GM12878 (cell line): ENCODE measurements at regions not wholly inside any gene's neighbourhood (a gene's known extent, or its start where the extent isn't known, plus 50 kb on each side); places are given as distances from the start of the nearest gene placed in this dataset.
A peak's percentile ranks its signal among the peaks of the same experiment; 100 is the strongest.

Source experiments
- RFX5 ChIP-seq: IDR thresholded peaks from 2 replicates; pipeline ENCODE4 v1.6.1; 2011; ENCODE audit warnings: low read depth, low read length, improper control_type of control experiment
- TF ChIP-seq, protein P1 (sequence below), 3 experiments: IDR thresholded peaks in 2 of 3; conservative IDR thresholded peaks in 1 of 3; 2 replicates each; pipeline ENCODE4 v1.5.1; 2011; ENCODE audit warnings: low read depth in 3 of 3, low read length in 3 of 3, mild to moderate bottlenecking in 3 of 3, control low read depth in 2 of 3, moderate library complexity in 2 of 3, inconsistent platforms in 1 of 3, mixed read lengths in 1 of 3; ENCODE audit not compliant: control insufficient read depth in 2 of 3, insufficient read depth in 1 of 3; ENCODE audit errors: extremely low read depth in 1 of 3

DNA sequence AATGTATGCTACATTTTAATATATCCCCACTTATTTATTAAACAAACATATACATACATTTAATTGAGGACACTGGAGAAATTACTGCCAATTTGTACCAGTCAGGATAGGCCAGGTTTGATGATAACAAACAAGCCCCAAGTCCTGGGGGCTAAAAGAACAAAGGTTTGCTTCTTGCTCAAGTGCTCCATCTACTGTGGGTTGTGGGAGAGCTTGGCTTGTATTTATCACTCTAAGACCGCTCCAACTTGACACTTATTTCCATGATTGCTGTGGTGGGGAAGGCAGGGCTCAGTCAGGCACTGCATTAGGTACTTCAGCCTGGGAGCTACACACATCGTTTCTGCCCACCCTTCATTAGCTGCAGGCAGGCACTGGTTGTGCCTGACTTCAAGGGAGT lies 136.6 kb upstream of the ZNF32 start:
- TF ChIP-seq RFX5, result no peak
- TF ChIP-seq, protein P1, sequence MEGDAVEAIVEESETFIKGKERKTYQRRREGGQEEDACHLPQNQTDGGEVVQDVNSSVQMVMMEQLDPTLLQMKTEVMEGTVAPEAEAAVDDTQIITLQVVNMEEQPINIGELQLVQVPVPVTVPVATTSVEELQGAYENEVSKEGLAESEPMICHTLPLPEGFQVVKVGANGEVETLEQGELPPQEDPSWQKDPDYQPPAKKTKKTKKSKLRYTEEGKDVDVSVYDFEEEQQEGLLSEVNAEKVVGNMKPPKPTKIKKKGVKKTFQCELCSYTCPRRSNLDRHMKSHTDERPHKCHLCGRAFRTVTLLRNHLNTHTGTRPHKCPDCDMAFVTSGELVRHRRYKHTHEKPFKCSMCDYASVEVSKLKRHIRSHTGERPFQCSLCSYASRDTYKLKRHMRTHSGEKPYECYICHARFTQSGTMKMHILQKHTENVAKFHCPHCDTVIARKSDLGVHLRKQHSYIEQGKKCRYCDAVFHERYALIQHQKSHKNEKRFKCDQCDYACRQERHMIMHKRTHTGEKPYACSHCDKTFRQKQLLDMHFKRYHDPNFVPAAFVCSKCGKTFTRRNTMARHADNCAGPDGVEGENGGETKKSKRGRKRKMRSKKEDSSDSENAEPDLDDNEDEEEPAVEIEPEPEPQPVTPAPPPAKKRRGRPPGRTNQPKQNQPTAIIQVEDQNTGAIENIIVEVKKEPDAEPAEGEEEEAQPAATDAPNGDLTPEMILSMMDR (IDR thresholded peaks at IDR 0.05 in 2 of 3, conservative IDR thresholded peaks at IDR 0.05 in 1 of 3; ENCODE audit: control insufficient read depth in 2 of 3, extremely low read depth in 1 of 3, insufficient read depth in 1 of 3, low read depth in 3 of 3, low read length in 3 of 3), result peak in 2 of 3 experiments; percentile 3 to 13; a peak in 1 of 6 replicates
